Astrocyte of the hippocampus (primary cell): ENCODE measurements at regions not wholly inside any gene's neighbourhood (a gene's known extent, or its start where the extent isn't known, plus 50 kb on each side); places are given as distances from the start of the nearest gene placed in this dataset.

Experiments
- DNase-seq: peaks from one replicate; pipeline ENCODE4 v3.0.0; 2011; ENCODE audit warnings: low read depth, low spot score

DNA sequence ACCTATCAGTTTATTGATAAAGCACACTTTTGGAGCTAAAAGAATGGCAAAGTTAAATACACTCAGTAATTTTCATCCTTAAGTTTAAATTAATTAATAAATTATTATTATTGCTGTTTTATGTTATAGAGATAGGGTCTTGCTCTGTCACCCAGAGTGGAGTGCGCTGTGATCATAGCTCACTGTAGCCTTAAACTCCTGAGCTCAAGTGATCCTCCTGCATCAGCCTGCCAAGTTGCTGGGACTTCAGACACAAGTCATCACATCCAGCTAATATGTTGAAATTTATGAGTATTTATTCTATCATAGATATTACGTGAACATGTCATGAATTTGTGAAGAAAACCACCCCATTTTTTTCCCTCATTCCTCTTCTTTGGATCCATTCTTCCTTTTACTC, 64.2 kb downstream of the GJA1 start:
- no peak for DNase-seq

GRCh38 chr6:121503589-121503991, 68.1 kb downstream of the GJA1 start:
- DNase-seq, result peak; percentile 59

DNA sequence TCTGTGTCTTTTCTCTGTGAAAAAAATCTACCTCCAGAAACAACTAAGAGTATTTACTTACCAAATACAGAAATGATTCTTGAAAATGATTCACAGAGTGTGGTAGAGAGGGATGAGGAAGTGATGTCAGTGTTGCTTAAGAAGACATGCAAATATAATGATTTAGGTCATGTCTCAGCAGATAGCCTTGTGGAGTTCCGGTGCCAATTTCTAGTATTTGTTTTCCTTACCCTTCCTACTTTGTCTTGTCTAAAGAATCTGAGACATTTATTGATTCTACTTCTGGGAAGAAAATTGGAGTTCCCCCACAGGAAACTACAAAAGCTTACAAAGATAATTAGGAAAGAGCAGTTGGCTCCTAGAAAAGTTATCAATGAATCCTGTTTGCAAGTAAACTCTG, 68.8 kb downstream of the GJA1 start:
- peak; percentile 65 for DNase-seq

DNA sequence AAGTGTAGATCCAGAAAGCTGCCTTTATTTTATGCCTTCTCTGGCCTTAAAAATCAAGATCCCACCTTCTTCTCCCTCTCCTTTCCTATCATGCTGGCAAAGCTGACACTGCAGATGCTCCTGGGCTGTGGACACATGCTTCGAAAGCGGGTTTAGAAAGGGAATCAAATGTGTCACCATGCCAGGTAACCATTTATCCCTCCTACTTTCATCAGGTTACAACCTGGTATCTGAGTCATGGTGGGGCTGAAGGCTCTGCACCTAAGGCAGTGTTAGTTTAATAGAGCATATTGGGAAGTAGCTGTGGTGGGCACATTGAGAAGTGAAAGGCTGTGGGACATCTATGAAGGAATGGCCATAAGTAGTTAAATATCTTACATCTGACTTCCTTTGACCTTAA, 69.8 kb downstream of the GJA1 start:
- DNase-seq, result no peak

GRCh38 chr6:121506761-121507754, 71.6 kb downstream of the GJA1 start:
- peak; percentile 30 for DNase-seq

GRCh38 chr6:121510568-121511177, 75.2 kb downstream of the GJA1 start:
- DNase-seq, result peak; percentile 65

GRCh38 chr6:121515630-121516265, 80.3 kb downstream of the GJA1 start:
- DNase-seq, result peak; percentile 46

- DNase-seq, result peak; percentile 31
These were observed 80.9 kb downstream of the GJA1 start for GRCh38 chr6:121516331-121516730.

- DNase-seq, result peak; percentile 96
These were observed 85.1 kb downstream of the GJA1 start for GRCh38 chr6:121520337-121521163.

DNA sequence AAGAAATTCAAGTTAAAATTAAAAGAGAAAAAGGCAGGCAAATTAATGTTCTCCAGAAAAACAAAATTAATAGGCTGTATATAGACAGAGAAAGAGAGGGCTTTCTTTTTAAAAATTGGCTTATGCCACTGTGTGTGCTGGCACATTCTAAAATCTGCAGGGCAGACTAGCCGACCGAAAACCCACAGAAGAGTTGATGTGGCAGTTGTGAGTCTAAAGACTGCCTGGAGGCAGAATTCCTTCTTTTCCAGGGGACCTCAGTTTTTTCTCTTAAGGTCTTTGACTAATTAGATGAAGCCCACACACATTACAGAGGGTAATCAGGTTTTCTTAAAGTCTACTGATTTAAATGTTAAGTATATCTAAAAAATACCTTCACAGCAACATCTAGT, 85.7 kb downstream of the GJA1 start:
- DNase-seq, result no peak

- peak; percentile 94 for DNase-seq
These were observed 86.8 kb downstream of the GJA1 start for GRCh38 chr6:121522265-121522664.

- peak; percentile 82 for DNase-seq
These were observed 87.4 kb downstream of the GJA1 start for GRCh38 chr6:121522771-121523386.

GRCh38 chr6:121523628-121524027, 88.2 kb downstream of the GJA1 start:
- peak; percentile 17 for DNase-seq

- no peak for DNase-seq
These were observed 90.8 kb downstream of the GJA1 start for GRCh38 chr6:121526282-121526681.

GRCh38 chr6:121531658-121532169, 96.3 kb downstream of the GJA1 start:
- no peak for DNase-seq

DNA sequence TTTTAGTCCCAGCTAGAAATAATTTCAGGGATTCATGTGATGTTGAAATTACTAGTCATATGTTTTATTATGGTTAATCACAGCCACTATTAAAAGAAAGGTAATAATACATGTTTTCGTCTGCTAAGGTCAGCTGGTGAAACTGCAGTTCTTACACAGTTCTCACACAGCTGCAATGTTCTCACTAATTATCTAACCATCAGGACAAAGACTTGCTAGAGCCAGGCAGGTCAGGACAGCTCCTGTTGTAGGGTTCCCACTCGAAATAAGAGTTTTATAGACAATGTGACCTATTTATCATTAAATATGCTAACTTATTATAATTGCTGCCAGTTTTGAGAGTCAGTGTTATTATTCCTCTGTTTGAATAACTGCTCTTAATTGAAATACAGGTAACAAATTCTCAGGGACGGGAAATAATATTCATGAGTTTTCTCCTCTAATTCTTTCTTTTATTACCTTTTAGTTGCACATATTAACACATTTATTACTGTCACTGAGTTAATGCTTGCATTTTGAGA, 97.9 kb downstream of the GJA1 start:
- no peak for DNase-seq

GRCh38 chr6:121535777-121536176, 100.3 kb downstream of the GJA1 start:
- no peak for DNase-seq

GRCh38 chr6:121536345-121536744, 100.9 kb downstream of the GJA1 start:
- no peak for DNase-seq

GRCh38 chr6:121539439-121539838, 104.0 kb downstream of the GJA1 start:
- DNase-seq, result no peak

- no peak for DNase-seq
These were observed 104.8 kb downstream of the GJA1 start for GRCh38 chr6:121540210-121540609.

- peak; percentile 26 for DNase-seq
These were observed 109.2 kb downstream of the GJA1 start for GRCh38 chr6:121544691-121545090.
